ENCODE measurements at regions not wholly inside any gene's neighbourhood (a gene's known extent, or its start where the extent isn't known, plus 50 kb on each side); places are given as distances from the start of the nearest gene placed in this dataset.

DNA sequence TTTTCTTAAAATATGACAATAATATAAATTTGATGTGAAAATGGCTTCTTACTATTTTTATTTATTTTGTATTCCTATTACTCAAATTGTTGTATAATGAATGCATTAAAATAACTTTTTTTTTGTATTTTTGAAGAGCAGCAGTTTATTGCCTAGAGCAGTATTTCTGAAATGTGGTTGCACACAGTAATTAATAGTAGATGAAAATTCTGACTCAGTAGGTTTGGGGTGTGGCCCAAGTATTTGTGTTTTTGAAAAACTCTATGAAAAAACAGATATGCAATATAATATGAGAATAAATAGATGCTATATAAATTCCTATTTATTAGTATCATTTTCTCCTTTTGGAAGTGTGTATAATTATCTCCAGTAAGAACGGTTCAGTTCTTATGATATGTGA, 2225.3 kb upstream of the C9orf72 start:
- Histone ChIP-seq H3K9me3 (replicated peaks) (no peaks in the 10 kb centered on the region), H3K4me3 (no peak overlapping the region)

DNA sequence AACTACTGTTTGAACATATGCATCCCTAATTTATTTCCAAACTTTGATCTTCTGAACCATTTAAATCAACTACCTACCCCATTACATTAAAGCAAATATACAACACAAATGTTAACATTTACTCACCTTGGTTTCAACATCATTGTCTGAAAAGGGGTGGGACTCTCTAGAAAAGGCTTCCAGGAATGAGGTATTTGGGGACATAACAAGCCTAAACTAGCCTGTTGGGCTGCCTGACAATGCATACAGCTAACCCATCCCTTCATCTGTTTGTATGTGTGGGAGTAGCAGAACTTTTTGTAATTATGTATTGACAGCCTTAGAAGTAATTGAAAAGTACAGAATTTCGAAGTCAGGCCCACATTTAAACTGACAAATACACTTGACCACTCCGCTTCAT, 2225.9 kb upstream of the C9orf72 start:
- Histone ChIP-seq H3K4me3 (no peak overlapping the region), H3K36me3 (no peaks in the 10 kb centered on the region), H3K27me3 (ENCODE audit: low read depth) (no peaks in the 10 kb centered on the region), H3K4me1 (no peaks in the 10 kb centered on the region), H3K27ac (replicated peaks) (no peak overlapping the region), H3K9me3 (replicated peaks) (no peaks in the 10 kb centered on the region)
- intact Hi-C loops (cut with micrococcal nuclease) = no loop called here
- TF ChIP-seq, protein P1, sequence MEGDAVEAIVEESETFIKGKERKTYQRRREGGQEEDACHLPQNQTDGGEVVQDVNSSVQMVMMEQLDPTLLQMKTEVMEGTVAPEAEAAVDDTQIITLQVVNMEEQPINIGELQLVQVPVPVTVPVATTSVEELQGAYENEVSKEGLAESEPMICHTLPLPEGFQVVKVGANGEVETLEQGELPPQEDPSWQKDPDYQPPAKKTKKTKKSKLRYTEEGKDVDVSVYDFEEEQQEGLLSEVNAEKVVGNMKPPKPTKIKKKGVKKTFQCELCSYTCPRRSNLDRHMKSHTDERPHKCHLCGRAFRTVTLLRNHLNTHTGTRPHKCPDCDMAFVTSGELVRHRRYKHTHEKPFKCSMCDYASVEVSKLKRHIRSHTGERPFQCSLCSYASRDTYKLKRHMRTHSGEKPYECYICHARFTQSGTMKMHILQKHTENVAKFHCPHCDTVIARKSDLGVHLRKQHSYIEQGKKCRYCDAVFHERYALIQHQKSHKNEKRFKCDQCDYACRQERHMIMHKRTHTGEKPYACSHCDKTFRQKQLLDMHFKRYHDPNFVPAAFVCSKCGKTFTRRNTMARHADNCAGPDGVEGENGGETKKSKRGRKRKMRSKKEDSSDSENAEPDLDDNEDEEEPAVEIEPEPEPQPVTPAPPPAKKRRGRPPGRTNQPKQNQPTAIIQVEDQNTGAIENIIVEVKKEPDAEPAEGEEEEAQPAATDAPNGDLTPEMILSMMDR (IDR thresholded peaks at IDR 0.05; ENCODE audit: borderline replicate concordance) = no peak
- DNase-seq = no peak

More for the DNA sequence above, 2225.3 kb upstream of the C9orf72 start:
- no peak overlapping the region for H3K27ac ChIP-seq (replicated peaks)
- TF ChIP-seq, protein P1 (IDR thresholded peaks at IDR 0.05; ENCODE audit: borderline replicate concordance) = no peak
- intact Hi-C loops (cut with micrococcal nuclease) = no loop called here
- H3K27me3 ChIP-seq (ENCODE audit: low read depth) = no peaks in the 10 kb centered on the region
- no peak for DNase-seq
- H3K4me1 ChIP-seq = no peaks in the 10 kb centered on the region
- no peaks in the 10 kb centered on the region for H3K36me3 ChIP-seq

DNA sequence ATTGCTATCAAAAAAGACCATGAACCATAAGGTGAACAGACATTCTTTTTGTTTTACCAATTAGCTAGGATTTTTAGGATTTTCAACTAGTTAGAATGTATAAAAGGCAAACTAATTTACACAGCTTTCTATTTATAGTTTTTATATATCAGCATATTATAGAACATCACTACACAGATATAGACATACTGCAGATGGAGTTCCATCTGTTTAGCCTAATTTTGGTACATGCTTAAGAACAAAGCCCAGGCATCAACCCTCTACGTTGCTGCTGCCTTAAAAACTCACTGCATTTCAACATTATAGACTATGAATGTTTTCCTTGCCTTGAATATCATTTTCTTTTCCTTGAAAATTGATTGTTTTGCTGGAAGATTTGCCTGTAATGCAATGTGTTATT, 2227.5 kb upstream of the C9orf72 start:
- no peaks in the 10 kb centered on the region for H3K4me1 ChIP-seq
- no peaks in the 10 kb centered on the region for H3K27me3 ChIP-seq (ENCODE audit: low read depth)
- intact Hi-C loops (cut with micrococcal nuclease) = no loop called here
- H3K4me3 ChIP-seq = no peak overlapping the region
- no peak for DNase-seq
- no peaks in the 10 kb centered on the region for H3K9me3 ChIP-seq (replicated peaks)
- no peaks in the 10 kb centered on the region for H3K36me3 ChIP-seq
- TF ChIP-seq, protein P1 (IDR thresholded peaks at IDR 0.05; ENCODE audit: borderline replicate concordance) = no peak
- no peak overlapping the region for H3K27ac ChIP-seq (replicated peaks)

DNA sequence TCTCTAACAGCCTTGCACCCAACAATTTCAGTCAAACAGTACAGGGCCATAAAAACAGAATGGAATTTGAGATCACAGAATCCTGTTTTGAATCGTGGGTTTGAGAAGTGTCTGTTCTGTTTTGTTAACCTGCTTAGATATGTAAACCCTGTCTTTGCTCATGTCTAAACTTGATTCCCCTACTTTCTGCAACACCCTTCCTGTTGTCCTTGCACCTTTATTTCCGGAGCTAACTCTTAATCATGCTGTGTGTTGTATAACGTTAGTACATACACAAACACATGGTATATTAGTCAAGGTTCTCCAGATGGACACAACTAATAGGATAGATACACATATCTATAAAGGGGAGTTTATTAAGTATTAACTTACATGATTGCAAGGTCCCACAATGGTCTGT, 2229.2 kb upstream of the C9orf72 start:
- intact Hi-C loops (cut with micrococcal nuclease) = no loop called here
- TF ChIP-seq, protein P1 (IDR thresholded peaks at IDR 0.05; ENCODE audit: borderline replicate concordance) = no peak
- Histone ChIP-seq H3K27me3 (ENCODE audit: low read depth) (no peaks in the 10 kb centered on the region), H3K36me3 (no peaks in the 10 kb centered on the region), H3K4me1 (no peaks in the 10 kb centered on the region), H3K27ac (replicated peaks) (no peak overlapping the region), H3K9me3 (replicated peaks) (no peaks in the 10 kb centered on the region), H3K4me3 (no peak overlapping the region)
- no peak for DNase-seq

DNA sequence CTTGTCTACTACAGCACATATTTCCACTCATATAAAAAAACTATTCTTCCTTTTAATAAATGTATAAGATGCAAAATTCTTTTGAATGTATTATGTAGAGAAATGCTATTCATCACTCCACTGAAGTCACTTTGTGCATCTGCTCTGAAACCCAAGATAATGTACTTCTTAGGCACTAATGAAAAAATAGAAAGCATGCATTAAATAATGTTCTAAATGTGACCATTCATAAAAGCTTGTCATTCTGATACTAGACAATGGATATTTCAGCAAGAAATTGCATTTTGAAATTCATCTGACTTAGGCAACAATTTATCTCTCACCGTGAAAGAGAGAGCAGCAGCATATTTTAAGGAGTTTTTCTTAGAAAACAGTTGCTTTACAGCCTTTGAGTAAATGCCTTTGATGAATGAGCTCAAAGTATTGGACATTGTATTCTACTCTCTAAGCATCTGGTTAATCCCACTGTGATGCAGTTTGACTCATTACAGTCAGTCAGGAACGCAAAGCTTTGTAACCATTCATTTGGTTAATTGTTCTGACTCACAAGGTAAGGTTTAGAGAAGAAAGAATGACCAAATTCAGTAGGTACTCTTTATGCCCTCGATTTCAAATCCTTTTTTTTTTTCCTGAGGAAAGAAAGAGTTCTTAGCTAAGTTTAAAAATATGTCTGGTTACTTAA, 2233.8 kb upstream of the C9orf72 start:
- TF ChIP-seq, protein P1 (IDR thresholded peaks at IDR 0.05; ENCODE audit: borderline replicate concordance) = no peak
- Histone ChIP-seq H3K4me3 (no peak overlapping the region), H3K27ac (replicated peaks) (no peak overlapping the region), H3K27me3 (ENCODE audit: low read depth) (no peaks in the 10 kb centered on the region), H3K4me1 (no peaks in the 10 kb centered on the region), H3K36me3 (no peaks in the 10 kb centered on the region), H3K9me3 (replicated peaks) (peaks cover 28% of the 10 kb centered on the region)
- no peak for DNase-seq
- intact Hi-C loops (cut with micrococcal nuclease) = no loop called here

All from left ventricle myocardium inferior (tissue), 1 donor.